ENCODE measurements at regions not wholly inside any gene's neighbourhood (a gene's known extent, or its start where the extent isn't known, plus 50 kb on each side); places are given as distances from the start of the nearest gene placed in this dataset.
A peak's percentile ranks its signal among the peaks of the same experiment; 100 is the strongest.

DNA sequence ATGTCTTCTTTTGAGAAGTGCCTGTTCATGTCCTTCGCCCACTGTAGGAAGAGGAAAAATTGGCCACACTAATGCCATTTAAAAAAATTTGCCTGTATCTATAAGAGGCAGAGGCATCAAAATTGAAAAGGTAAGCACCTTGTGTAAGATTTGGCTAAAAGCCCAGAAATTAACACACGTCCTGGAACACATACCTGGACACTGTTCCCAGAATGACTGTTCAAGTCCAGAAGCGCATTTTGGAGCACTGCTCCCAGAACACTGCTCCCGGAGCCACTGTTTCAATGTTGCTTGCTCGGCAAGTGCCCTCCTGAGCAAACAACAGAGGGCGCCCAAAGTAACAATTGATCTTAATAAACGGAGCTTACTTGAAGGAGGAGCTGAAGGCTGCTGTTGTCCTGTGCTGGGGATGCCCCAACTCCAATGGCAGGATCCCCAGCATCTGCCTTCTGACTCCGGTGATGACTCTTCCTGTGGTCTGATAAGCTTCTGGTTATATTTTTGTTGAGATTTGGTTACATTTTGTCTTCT lies 1958.6 kb downstream of the C4orf33 start:
- TF ChIP-seq EZH2 (IDR thresholded peaks at IDR 0.05; ENCODE audit: low read length) = no peak
- TF ChIP-seq, protein P1, sequence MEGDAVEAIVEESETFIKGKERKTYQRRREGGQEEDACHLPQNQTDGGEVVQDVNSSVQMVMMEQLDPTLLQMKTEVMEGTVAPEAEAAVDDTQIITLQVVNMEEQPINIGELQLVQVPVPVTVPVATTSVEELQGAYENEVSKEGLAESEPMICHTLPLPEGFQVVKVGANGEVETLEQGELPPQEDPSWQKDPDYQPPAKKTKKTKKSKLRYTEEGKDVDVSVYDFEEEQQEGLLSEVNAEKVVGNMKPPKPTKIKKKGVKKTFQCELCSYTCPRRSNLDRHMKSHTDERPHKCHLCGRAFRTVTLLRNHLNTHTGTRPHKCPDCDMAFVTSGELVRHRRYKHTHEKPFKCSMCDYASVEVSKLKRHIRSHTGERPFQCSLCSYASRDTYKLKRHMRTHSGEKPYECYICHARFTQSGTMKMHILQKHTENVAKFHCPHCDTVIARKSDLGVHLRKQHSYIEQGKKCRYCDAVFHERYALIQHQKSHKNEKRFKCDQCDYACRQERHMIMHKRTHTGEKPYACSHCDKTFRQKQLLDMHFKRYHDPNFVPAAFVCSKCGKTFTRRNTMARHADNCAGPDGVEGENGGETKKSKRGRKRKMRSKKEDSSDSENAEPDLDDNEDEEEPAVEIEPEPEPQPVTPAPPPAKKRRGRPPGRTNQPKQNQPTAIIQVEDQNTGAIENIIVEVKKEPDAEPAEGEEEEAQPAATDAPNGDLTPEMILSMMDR (optimal IDR thresholded peaks at IDR 0.05 in 1 of 3, IDR thresholded peaks at IDR 0.05 in 1 of 3, conservative IDR thresholded peaks at IDR 0.05 in 1 of 3; ENCODE audit: extremely low read depth in 1 of 3, insufficient read depth in 2 of 3, low read length in 3 of 3) = peak in 2 of 3 experiments; percentile 18 to 21
- Histone ChIP-seq H3K4me3 (ENCODE audit: control insufficient read depth in 2 of 3, extremely low read depth in 1 of 3, insufficient read depth in 2 of 3, low read depth in 1 of 3, low read length in 3 of 3) (no peak overlapping the region), H3K4me1 (ENCODE audit: control insufficient read depth, extremely low read depth, insufficient read depth, low read length) (no peaks in the 10 kb centered on the region), H3K4me2 (ENCODE audit: control insufficient read depth, extremely low read depth, insufficient read depth, low read depth, low read length) (no peak overlapping the region), H3K79me2 (ENCODE audit: control insufficient read depth, insufficient read depth, low read length) (no peaks in the 10 kb centered on the region), H4K20me1 (ENCODE audit: control insufficient read depth, extremely low read depth, insufficient read depth, low read length) (no peaks in the 10 kb centered on the region), H2AFZ (ENCODE audit: control insufficient read depth, low read length) (no peak overlapping the region), H3K9me3 (ENCODE audit: control insufficient read depth, low read depth, low read length) (no peaks in the 10 kb centered on the region), H3K27ac (ENCODE audit: control insufficient read depth, insufficient read depth, low read length) (no peak overlapping the region), H3K9me1 (ENCODE audit: control insufficient read depth, extremely low read depth, insufficient read depth, low read length) (no peaks in the 10 kb centered on the region), H3K27me3 (ENCODE audit: control insufficient read depth, extremely low read depth, insufficient read depth, low read length) (no peaks in the 10 kb centered on the region), H3K9ac (ENCODE audit: control insufficient read depth, extremely low read depth, insufficient read depth, low read length) (no peak overlapping the region), H3K36me3 (ENCODE audit: control insufficient read depth in 2 of 2, extremely low read depth in 1 of 2, insufficient read depth in 2 of 2, low read length in 2 of 2) (no peaks in the 10 kb centered on the region)
- FAIRE-seq (no peak), DNase-seq (ENCODE audit: low read depth, low spot score) (no peak)
- dilution Hi-C loops (cut with MboI; ENCODE audit: extremely low pct_ligation_motif_present, low sequenced_read_pairs) = no loop called here

DNA sequence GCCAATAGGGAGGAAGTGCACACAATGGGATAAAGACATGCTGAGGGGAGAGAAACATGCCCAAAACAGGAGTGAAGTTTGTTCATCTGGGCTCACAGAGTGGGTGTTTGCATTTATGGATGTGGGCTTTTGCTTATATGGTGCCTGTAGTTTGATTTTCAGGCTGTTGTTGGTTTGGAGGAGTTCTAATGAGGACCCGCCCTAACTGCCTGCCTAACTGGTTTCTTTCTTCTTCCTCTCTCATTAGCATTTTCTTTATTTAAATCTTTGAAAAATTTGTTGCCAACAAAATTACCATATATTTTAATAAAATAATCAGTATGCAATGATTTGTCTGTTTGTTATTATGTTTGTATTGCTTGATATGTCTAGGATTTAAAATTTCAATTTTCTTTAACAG lies 1965.8 kb downstream of the C4orf33 start:
- Histone ChIP-seq H3K27me3 (ENCODE audit: control insufficient read depth, extremely low read depth, insufficient read depth, low read length) (no peaks in the 10 kb centered on the region), H3K79me2 (ENCODE audit: control insufficient read depth, insufficient read depth, low read length) (no peaks in the 10 kb centered on the region), H4K20me1 (ENCODE audit: control insufficient read depth, extremely low read depth, insufficient read depth, low read length) (no peaks in the 10 kb centered on the region), H3K27ac (ENCODE audit: control insufficient read depth, insufficient read depth, low read length) (no peak overlapping the region), H3K36me3 (ENCODE audit: control insufficient read depth in 2 of 2, extremely low read depth in 1 of 2, insufficient read depth in 2 of 2, low read length in 2 of 2) (no peaks in the 10 kb centered on the region), H3K9me1 (ENCODE audit: control insufficient read depth, extremely low read depth, insufficient read depth, low read length) (no peaks in the 10 kb centered on the region), H3K9ac (ENCODE audit: control insufficient read depth, extremely low read depth, insufficient read depth, low read length) (no peak overlapping the region), H3K4me2 (ENCODE audit: control insufficient read depth, extremely low read depth, insufficient read depth, low read depth, low read length) (no peak overlapping the region), H3K9me3 (ENCODE audit: control insufficient read depth, low read depth, low read length) (no peaks in the 10 kb centered on the region), H3K4me3 (ENCODE audit: control insufficient read depth in 2 of 3, extremely low read depth in 1 of 3, insufficient read depth in 2 of 3, low read depth in 1 of 3, low read length in 3 of 3) (no peak overlapping the region), H3K4me1 (ENCODE audit: control insufficient read depth, extremely low read depth, insufficient read depth, low read length) (no peaks in the 10 kb centered on the region), H2AFZ (ENCODE audit: control insufficient read depth, low read length) (no peak overlapping the region)
- TF ChIP-seq, protein P1 (optimal IDR thresholded peaks at IDR 0.05 in 1 of 3, IDR thresholded peaks at IDR 0.05 in 1 of 3, conservative IDR thresholded peaks at IDR 0.05 in 1 of 3; ENCODE audit: extremely low read depth in 1 of 3, insufficient read depth in 2 of 3, low read length in 3 of 3) = no peak
- no peak for TF ChIP-seq EZH2 (IDR thresholded peaks at IDR 0.05; ENCODE audit: low read length)
- dilution Hi-C loops (cut with MboI; ENCODE audit: extremely low pct_ligation_motif_present, low sequenced_read_pairs) = no loop called here
- DNase-seq (ENCODE audit: low read depth, low spot score) (no peak), FAIRE-seq (no peak)
